K562 (cell line): ENCODE measurements at regions not wholly inside any gene's neighbourhood (a gene's known extent, or its start where the extent isn't known, plus 50 kb on each side); places are given as distances from the start of the nearest gene placed in this dataset.

ENCODE experiments used
- ATAC-seq: fragments of 200-7000 bp; cut with Tn5 transposase; 3 replicates; pipeline ENCODE4 v1.9.1; 2020; ENCODE audit warnings: moderate library complexity
- BruUV-seq: library from RNA; stranded (reverse); fragments of 400-500 nt; replicated peaks from 2 replicates; lab custom pipeline; 2021; lab: Mats Ljungman, UMichigan
- CTCF ChIA-PET: fragments of 300-600 bp; formaldehyde crosslinking; extraction: SDS; loops from one replicate; lab custom pipeline; 2021; ENCODE audit warnings: low intra/inter-chr PET ratio; lab: Yijun Ruan, JAX
- POLR2A ChIA-PET: fragments of 300-600, 350-650 bp; sonication (Branson Sonifier 250); formaldehyde crosslinking; extraction: SDS; loops from one replicate; lab custom pipeline; 2021; ENCODE audit warnings: antibody characterized with exemption, inconsistent platforms; lab: Yijun Ruan, JAX
- DNase-seq, 4 experiments: peaks; one replicate each; pipeline versions ENCODE4 v3.0.0 to v3.0.0-alpha.2; 2011 to 2018; ENCODE audit warnings: low spot score in 3 of 4, mixed read lengths in 3 of 4; ENCODE audit errors: extremely low read depth in 1 of 4
- FAIRE-seq: peaks from 2 replicates; lab custom pipeline; 2011; peaks lifted over from hg19 to GRCh38; lab: Jason Lieb, UNC
- H2AFZ ChIP-seq: 2 replicates; pipeline ENCODE4 v1.6.0; 2011; ENCODE audit warnings: low read depth, low read length, control low read depth, inconsistent platforms
- H3K27ac ChIP-seq: fragments of 200-600 bp; 3 replicates; pipeline ENCODE4 v1.8.0; 2011; ENCODE audit warnings: low read depth, mild to moderate bottlenecking, control low read depth, inconsistent platforms, low read length, moderate library complexity, mixed read lengths; ENCODE audit errors: extremely low read depth
- H3K27me3 ChIP-seq, 2 experiments: fragments of 300-600 bp in 1 of 2; 2 replicates in 1 of 2; 3 replicates in 1 of 2; pipeline versions ENCODE4 v1.6.0 to v1.8.0; 2011; ENCODE audit warnings: inconsistent platforms in 2 of 2, low read length in 2 of 2, mild to moderate bottlenecking in 1 of 2, mixed read lengths in 1 of 2, moderate library complexity in 1 of 2; ENCODE audit not compliant: control insufficient read depth in 2 of 2, insufficient read depth in 2 of 2
- H3K36me3 ChIP-seq: fragments of 300-600 bp; 3 replicates; pipeline ENCODE4 v1.8.0; 2011; ENCODE audit warnings: mild to moderate bottlenecking, low read length, inconsistent platforms; ENCODE audit not compliant: control insufficient read depth, insufficient read depth
- H3K4me1 ChIP-seq, 2 experiments: fragments of 200-600 bp in 1 of 2; replicated peaks in 1 of 2; 2 replicates in 1 of 2; 3 replicates in 1 of 2; pipeline versions ENCODE4 v1.5.1 to v1.8.0; 2011; ENCODE audit warnings: inconsistent platforms in 2 of 2, low read length in 2 of 2, mild to moderate bottlenecking in 1 of 2, mixed read lengths in 1 of 2, moderate library complexity in 1 of 2; ENCODE audit not compliant: control insufficient read depth in 2 of 2, insufficient read depth in 2 of 2
- H3K4me2 ChIP-seq: 2 replicates; pipeline ENCODE4 v1.6.1; 2011; ENCODE audit warnings: low read length, control low read depth, inconsistent platforms, mixed read lengths; ENCODE audit not compliant: insufficient read depth
- H3K4me3 ChIP-seq: fragments of 200-600 bp; sonication (generic), shearing (Covaris generic); 2 replicates; pipeline ENCODE4 v1.5.1; 2016; ENCODE audit warnings: control low read depth, inconsistent platforms
- H3K79me2 ChIP-seq: fragments of 200-600 bp; 3 replicates; pipeline ENCODE4 v1.8.0; 2011; ENCODE audit warnings: low read length, inconsistent platforms; ENCODE audit not compliant: control insufficient read depth, insufficient read depth
- H3K9ac ChIP-seq, 2 experiments: 2 replicates each; pipeline versions ENCODE4 v1.6.0 to v1.6.1; 2011; ENCODE audit warnings: low read depth in 2 of 2, low read length in 2 of 2, control low read depth in 1 of 2, inconsistent platforms in 1 of 2, mild to moderate bottlenecking in 1 of 2, mixed read lengths in 1 of 2; ENCODE audit not compliant: insufficient read depth in 1 of 2
- H3K9me1 ChIP-seq: one replicate; pipeline ENCODE4 v1.6.0; 2011; ENCODE audit warnings: inconsistent platforms, mild to moderate bottlenecking, low read length, moderate library complexity; ENCODE audit not compliant: control insufficient read depth, insufficient read depth
- H3K9me3 ChIP-seq: replicated peaks from 2 replicates; pipeline ENCODE4 v1.5.1; 2011; ENCODE audit warnings: low read depth, low read length, inconsistent platforms; ENCODE audit not compliant: control insufficient read depth, insufficient read depth
- H4K20me1 ChIP-seq: replicated peaks from 2 replicates; pipeline ENCODE4 v1.6.1; 2011; ENCODE audit warnings: low read length, inconsistent platforms, mixed read lengths; ENCODE audit not compliant: control insufficient read depth, insufficient read depth
- ASH1L ChIP-seq: fragments of 450-650 bp; IDR thresholded peaks from 2 replicates; pipeline ENCODE4 v1.6.1; 2018; ENCODE audit warnings: borderline replicate concordance, mild to moderate bottlenecking, low read depth; ENCODE audit not compliant: partially characterized antibody
- BMI1 ChIP-seq: fragments of 150-350 bp; IDR thresholded peaks from 2 replicates; pipeline ENCODE4 v1.6.1; 2014; ENCODE audit warnings: low read length
- CEBPB ChIP-seq: fragments of 450-650 bp; IDR thresholded peaks from 2 replicates; pipeline ENCODE4 v1.6.1; 2016; ENCODE audit warnings: missing genetic modification characterization, missing compliant biosample characterization
- DIDO1 ChIP-seq: fragments of 450-650 bp; IDR thresholded peaks from 2 replicates; pipeline ENCODE4 v1.6.1; 2016; ENCODE audit warnings: low read depth, missing biosample characterization, missing genetic modification characterization
- DNMT1 ChIP-seq: fragments of 450-650 bp; IDR thresholded peaks from 2 replicates; pipeline ENCODE4 v1.6.1; 2016; ENCODE audit warnings: antibody characterized with exemption, mild to moderate bottlenecking
- ETS2 ChIP-seq: IDR thresholded peaks from 2 replicates; pipeline ENCODE4 v1.6.1; 2016; ENCODE audit warnings: borderline replicate concordance, missing genetic modification characterization, mild to moderate bottlenecking, moderate library complexity, missing compliant biosample characterization; ENCODE audit not compliant: poor library complexity, severe bottlenecking
- GTF2A2 ChIP-seq: IDR thresholded peaks from 2 replicates; pipeline ENCODE4 v1.6.1; 2016; ENCODE audit warnings: mild to moderate bottlenecking, missing genetic modification characterization, missing compliant biosample characterization
- HDAC2 ChIP-seq: fragments of 450-650 bp; IDR thresholded peaks from 2 replicates; pipeline ENCODE4 v1.6.1; 2016; ENCODE audit warnings: mild to moderate bottlenecking
- HIVEP1 ChIP-seq: fragments of 250-450 bp; sonication (Bioruptor Pico); IDR thresholded peaks from 2 replicates; pipeline ENCODE4 v1.4.0; 2020; ENCODE audit warnings: mild to moderate bottlenecking
- ID3 ChIP-seq, 2 experiments: fragments of 250-450 bp in 1 of 2; fragments of 450-650 bp in 1 of 2; sonication (Bioruptor Pico) in 1 of 2; IDR thresholded peaks; 2 replicates each; pipeline versions ENCODE4 v1.6.1 to v1.8.0; 2016 to 2021; ENCODE audit warnings: mild to moderate bottlenecking in 2 of 2, moderate library complexity in 2 of 2, missing compliant biosample characterization in 1 of 2, missing genetic modification characterization in 1 of 2
- RBBP5 ChIP-seq: fragments of 200-600 bp; sonication (generic); IDR thresholded peaks from 2 replicates; pipeline ENCODE4 v1.6.1; 2012; ENCODE audit warnings: borderline replicate concordance, mild to moderate bottlenecking, low read length, control low read depth, inconsistent platforms; ENCODE audit not compliant: insufficient read depth, poor library complexity, severe bottlenecking
- RHOXF2B ChIP-seq: fragments of 250-450 bp; sonication (Bioruptor Pico); conservative IDR thresholded peaks from 2 replicates; pipeline ENCODE4 v1.5.1; 2021
- SMAD4 ChIP-seq: fragments of 250-450 bp; sonication (Bioruptor Pico); conservative IDR thresholded peaks from 2 replicates; pipeline ENCODE4 v1.8.0; 2021; ENCODE audit warnings: inconsistent platforms, mild to moderate bottlenecking, moderate library complexity
- ZSCAN29 ChIP-seq: fragments of 450-650 bp; IDR thresholded peaks from 2 replicates; pipeline ENCODE4 v1.6.1; 2017
- ZZZ3 ChIP-seq: fragments of 450-650 bp; IDR thresholded peaks from 2 replicates; pipeline ENCODE4 v1.6.1; 2016; ENCODE audit warnings: antibody characterized with exemption, mild to moderate bottlenecking, moderate library complexity
- WGBS: fragments of 100-300 bp; shearing (Covaris generic); methylation state at CpG from one replicate; pipeline ENCODE4 v1.1.6; 2016; ENCODE audit warnings: low coverage, mixed read lengths; ENCODE audit not compliant: insufficient coverage; ENCODE audit errors: missing lambda C conversion rate; 5-methylcytosine and 5-hydroxymethylcytosine counted together
- in situ Hi-C: fragments of 300-500 bp; cut with MboI; formaldehyde crosslinking; loops from 4 replicates; pipeline ENCODE4 v1.15.0; 2018; ENCODE audit warnings: inconsistent platforms, mixed read lengths
- intact Hi-C: fragments of 100-400 bp; cut with micrococcal nuclease; formaldehyde crosslinking; loops from 2 replicates; pipeline ENCODE4 v1.14.2; 2022
- TF ChIP-seq, protein P1 (sequence below), 3 experiments: fragments of 200-800 bp in 1 of 3; fragments of 250-450 bp in 1 of 3; fragments of 450-650 bp in 1 of 3; sonication (Bioruptor Pico) in 1 of 3; sonication (Bioruptor generic) in 1 of 3; formaldehyde crosslinking in 1 of 3; IDR thresholded peaks; 2 replicates each; pipeline versions ENCODE4 v1.6.1 to v1.8.0; 2016 to 2022; ENCODE audit warnings: mild to moderate bottlenecking in 2 of 3, missing genetic modification characterization in 2 of 3, missing compliant biosample characterization in 1 of 3, moderate library complexity in 1 of 3
- TF ChIP-seq, protein P2 (sequence below): fragments of 450-650 bp; conservative IDR thresholded peaks from 2 replicates; pipeline ENCODE4 v1.6.1; 2016; ENCODE audit warnings: missing genetic modification characterization, low read depth, mild to moderate bottlenecking, missing compliant biosample characterization, moderate library complexity

GRCh38 chr4:165763640-165764039 lies 109.4 kb upstream of the TLL1 start:
- no peaks in the 10 kb centered on the region for H3K36me3 ChIP-seq
- DNase-seq = no peak

More at GRCh38 chr4:165763640-165764039, 109.4 kb upstream of the TLL1 start:
- ChIA-PET CTCF (no interaction called here), POLR2A (no interaction called here)
- H3K9me3 ChIP-seq = no peaks in the 10 kb centered on the region
- WGBS = 0% methylated on average over 2 of the region's 2 CpGs
- no peak overlapping the region for H2AFZ ChIP-seq
- H3K9me1 ChIP-seq = no peaks in the 10 kb centered on the region
- no peaks in the 10 kb centered on the region for H4K20me1 ChIP-seq
- no peak overlapping the region for H3K4me2 ChIP-seq
- in situ Hi-C loops = no loop called here
- no peak overlapping the region for H3K4me3 ChIP-seq
- intact Hi-C loops = no loop called here
- FAIRE-seq (no peak), ATAC-seq (no peak)
- H3K27ac ChIP-seq = no peak overlapping the region
- TF ChIP-seq, protein P1, sequence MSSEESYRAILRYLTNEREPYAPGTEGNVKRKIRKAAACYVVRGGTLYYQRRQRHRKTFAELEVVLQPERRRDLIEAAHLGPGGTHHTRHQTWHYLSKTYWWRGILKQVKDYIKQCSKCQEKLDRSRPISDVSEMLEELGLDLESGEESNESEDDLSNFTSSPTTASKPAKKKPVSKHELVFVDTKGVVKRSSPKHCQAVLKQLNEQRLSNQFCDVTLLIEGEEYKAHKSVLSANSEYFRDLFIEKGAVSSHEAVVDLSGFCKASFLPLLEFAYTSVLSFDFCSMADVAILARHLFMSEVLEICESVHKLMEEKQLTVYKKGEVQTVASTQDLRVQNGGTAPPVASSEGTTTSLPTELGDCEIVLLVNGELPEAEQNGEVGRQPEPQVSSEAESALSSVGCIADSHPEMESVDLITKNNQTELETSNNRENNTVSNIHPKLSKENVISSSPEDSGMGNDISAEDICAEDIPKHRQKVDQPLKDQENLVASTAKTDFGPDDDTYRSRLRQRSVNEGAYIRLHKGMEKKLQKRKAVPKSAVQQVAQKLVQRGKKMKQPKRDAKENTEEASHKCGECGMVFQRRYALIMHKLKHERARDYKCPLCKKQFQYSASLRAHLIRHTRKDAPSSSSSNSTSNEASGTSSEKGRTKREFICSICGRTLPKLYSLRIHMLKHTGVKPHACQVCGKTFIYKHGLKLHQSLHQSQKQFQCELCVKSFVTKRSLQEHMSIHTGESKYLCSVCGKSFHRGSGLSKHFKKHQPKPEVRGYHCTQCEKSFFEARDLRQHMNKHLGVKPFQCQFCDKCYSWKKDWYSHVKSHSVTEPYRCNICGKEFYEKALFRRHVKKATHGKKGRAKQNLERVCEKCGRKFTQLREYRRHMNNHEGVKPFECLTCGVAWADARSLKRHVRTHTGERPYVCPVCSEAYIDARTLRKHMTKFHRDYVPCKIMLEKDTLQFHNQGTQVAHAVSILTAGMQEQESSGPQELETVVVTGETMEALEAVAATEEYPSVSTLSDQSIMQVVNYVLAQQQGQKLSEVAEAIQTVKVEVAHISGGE (CRISPR knock-in tag; IDR thresholded peaks at IDR 0.05) = no peak
- TF ChIP-seq BMI1 (no peak), ID3 (CRISPR knock-in tag; IDR thresholded peaks at IDR 0.05) (no peak), ID3 (tag; IDR thresholded peaks at IDR 0.05) (no peak), HIVEP1 (no peak), ZSCAN29 (no peak), DNMT1 (no peak), CEBPB (no peak), HDAC2 (no peak), ASH1L (no peak), RHOXF2B (CRISPR knock-in tag) (no peak), ZZZ3 (no peak), GTF2A2 (tag) (no peak), DIDO1 (tag) (no peak), SMAD4 (CRISPR knock-in tag) (no peak), ETS2 (tag) (no peak), RBBP5 (no peak)
- TF ChIP-seq, protein P2, sequence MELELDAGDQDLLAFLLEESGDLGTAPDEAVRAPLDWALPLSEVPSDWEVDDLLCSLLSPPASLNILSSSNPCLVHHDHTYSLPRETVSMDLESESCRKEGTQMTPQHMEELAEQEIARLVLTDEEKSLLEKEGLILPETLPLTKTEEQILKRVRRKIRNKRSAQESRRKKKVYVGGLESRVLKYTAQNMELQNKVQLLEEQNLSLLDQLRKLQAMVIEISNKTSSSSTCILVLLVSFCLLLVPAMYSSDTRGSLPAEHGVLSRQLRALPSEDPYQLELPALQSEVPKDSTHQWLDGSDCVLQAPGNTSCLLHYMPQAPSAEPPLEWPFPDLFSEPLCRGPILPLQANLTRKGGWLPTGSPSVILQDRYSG = no peak
- BruUV-seq = no TSS peak
- H3K4me1 ChIP-seq = no peaks in the 10 kb centered on the region
- no peak overlapping the region for H3K9ac ChIP-seq
- no peaks in the 10 kb centered on the region for H3K79me2 ChIP-seq
- H3K27me3 ChIP-seq = no peaks in the 10 kb centered on the region
